ENCODE measurements at regions not wholly inside any gene's neighbourhood (a gene's known extent, or its start where the extent isn't known, plus 50 kb on each side); places are given as distances from the start of the nearest gene placed in this dataset.

DNA sequence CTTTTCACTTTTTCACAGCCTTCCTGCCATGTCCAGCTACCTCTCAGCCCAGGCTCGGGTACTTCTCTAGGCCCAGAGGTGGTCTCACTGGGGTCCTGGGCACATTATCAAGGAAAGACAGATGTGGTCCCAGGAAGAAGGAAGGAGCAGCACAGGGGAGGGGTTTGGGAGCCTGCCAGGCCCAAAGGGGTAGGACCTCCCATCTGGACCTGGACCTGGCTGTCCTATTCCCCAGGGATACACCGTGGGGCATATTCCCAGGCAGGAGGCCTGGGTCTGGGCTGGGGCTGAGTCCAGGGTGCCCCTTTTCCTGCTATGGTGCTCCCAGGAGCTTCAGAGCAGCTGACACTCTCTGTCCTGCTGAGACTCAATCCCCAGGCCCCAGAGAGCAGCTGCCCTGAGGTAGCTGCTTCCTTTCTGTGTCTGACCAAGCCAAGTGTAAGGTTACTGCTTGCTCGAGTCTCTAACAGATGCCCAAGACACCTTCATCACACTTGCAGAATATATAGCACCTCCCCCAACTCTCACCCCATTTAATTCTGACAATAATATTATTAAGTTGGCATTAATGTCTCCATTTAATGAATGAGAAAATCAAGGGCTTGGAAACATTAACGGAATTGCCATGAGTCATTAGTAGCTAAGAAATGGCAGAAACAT, 232.0 kb downstream of the BUD13 start:
- Histone ChIP-seq H3K4me3 (ENCODE audit: low read length in 2 of 2) (no peak overlapping the region), H3K36me3 (ENCODE audit: control insufficient read depth in 2 of 2, insufficient read depth in 2 of 2, low read length in 2 of 2) (no peaks in the 10 kb centered on the region), H3K9ac (ENCODE audit: low read length in 2 of 2) (no peak overlapping the region), H3K27me3 (ENCODE audit: control insufficient read depth in 1 of 2, insufficient read depth in 2 of 2, low read length in 2 of 2) (peaks cover 0 to 16% of the 10 kb centered on the region in 2 donors), H3K4me1 (ENCODE audit: control insufficient read depth, insufficient read depth, low read length) (no peaks in the 10 kb centered on the region), H3K9me3 (ENCODE audit: control insufficient read depth in 2 of 2, low read length in 2 of 2) (peaks cover 0 to 3% of the 10 kb centered on the region in 2 donors), H3K27ac (ENCODE audit: low read length) (no peak overlapping the region)

DNA sequence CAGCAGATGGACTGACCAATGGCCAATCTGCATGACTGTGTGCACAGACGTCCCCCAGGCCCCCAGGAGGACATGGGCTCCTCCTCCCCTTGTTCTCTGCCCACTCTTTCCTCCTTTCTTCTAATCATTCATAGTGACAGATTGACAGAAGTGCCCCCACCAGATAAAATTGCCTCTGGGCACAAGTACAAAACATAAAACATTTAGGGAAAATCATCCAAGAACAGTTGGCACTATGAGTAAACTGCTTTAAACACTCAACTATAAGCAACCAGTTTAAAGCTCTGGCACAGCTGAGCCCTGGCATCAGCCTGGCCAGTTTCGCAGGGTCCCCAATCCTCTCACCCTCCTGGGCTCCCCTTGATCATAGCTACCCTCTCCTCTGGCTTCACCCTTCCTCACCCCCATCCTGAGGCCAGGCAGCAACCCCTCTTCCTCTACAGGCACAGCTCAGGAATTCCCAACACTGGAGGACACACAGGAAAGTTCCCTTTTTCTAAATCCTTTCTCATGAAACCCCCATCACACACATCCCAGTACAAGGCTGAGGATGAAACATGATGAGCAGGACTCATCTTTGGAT, 232.9 kb downstream of the BUD13 start:
- H3K27ac ChIP-seq (ENCODE audit: low read length) = no peak overlapping the region
- H3K9ac ChIP-seq (ENCODE audit: low read length in 2 of 2) = no peak overlapping the region
- no peak overlapping the region for H3K4me3 ChIP-seq (ENCODE audit: low read length in 2 of 2)
- no peaks in the 10 kb centered on the region for H3K36me3 ChIP-seq (ENCODE audit: control insufficient read depth in 2 of 2, insufficient read depth in 2 of 2, low read length in 2 of 2)
- H3K4me1 ChIP-seq (ENCODE audit: control insufficient read depth, insufficient read depth, low read length) = no peaks in the 10 kb centered on the region
- H3K9me3 ChIP-seq (ENCODE audit: control insufficient read depth in 2 of 2, low read length in 2 of 2) = peaks cover 0 to 3% of the 10 kb centered on the region in 2 donors
- H3K27me3 ChIP-seq (ENCODE audit: control insufficient read depth in 1 of 2, insufficient read depth in 2 of 2, low read length in 2 of 2) = peaks cover 0 to 20% of the 10 kb centered on the region in 2 donors

DNA sequence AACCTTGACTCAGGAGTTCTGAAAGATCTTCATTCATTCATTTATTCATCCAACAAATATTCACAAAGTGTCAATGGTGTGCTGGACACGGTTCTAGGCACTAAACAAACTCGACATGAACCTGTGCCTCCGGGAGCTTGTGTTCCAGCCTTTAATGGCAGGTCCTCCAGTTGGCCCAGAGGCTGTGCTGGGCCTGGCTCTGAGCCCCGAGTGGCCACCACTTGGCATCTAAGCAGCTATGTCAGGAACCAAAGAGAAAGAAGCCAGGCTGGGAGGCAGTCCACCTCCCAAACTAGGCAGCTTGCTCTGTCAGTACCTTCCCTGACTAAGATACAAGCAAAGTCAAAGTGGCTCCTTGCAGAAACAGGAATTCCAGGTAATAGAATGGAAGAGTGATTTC, 233.6 kb downstream of the BUD13 start:
- Histone ChIP-seq H3K27me3 (ENCODE audit: control insufficient read depth in 1 of 2, insufficient read depth in 2 of 2, low read length in 2 of 2) (peaks cover 0 to 18% of the 10 kb centered on the region in 2 donors), H3K27ac (ENCODE audit: low read length) (no peak overlapping the region), H3K9ac (ENCODE audit: low read length in 2 of 2) (no peak overlapping the region), H3K9me3 (ENCODE audit: control insufficient read depth in 2 of 2, low read length in 2 of 2) (peaks cover 0 to 3% of the 10 kb centered on the region in 2 donors), H3K4me3 (ENCODE audit: low read length in 2 of 2) (no peak overlapping the region), H3K36me3 (ENCODE audit: control insufficient read depth in 2 of 2, insufficient read depth in 2 of 2, low read length in 2 of 2) (no peaks in the 10 kb centered on the region), H3K4me1 (ENCODE audit: control insufficient read depth, insufficient read depth, low read length) (no peaks in the 10 kb centered on the region)

DNA sequence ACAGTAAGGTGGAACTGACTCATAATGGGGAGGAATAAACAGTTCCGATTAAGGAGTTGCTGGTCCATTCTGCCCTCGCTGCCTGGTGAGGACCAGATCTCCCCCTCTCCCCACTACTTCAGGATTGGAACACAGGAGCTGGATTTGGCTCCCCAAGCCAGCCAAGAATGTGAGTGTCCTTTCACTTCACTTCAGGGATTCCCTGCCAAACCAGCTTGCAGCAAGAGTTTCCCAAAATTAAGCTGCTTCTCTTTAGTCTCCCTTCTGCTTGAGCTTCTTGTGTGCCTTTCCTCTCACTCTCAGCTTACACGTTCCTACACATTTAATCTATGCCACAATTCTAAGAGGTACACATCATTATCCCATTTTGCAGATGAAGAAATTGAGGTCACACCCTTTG, 234.1 kb downstream of the BUD13 start:
- Histone ChIP-seq H3K36me3 (ENCODE audit: control insufficient read depth in 2 of 2, insufficient read depth in 2 of 2, low read length in 2 of 2) (no peaks in the 10 kb centered on the region), H3K4me1 (ENCODE audit: control insufficient read depth, insufficient read depth, low read length) (no peaks in the 10 kb centered on the region), H3K9me3 (ENCODE audit: control insufficient read depth in 2 of 2, low read length in 2 of 2) (peaks cover 0 to 3% of the 10 kb centered on the region in 2 donors), H3K27ac (ENCODE audit: low read length) (no peak overlapping the region), H3K9ac (ENCODE audit: low read length in 2 of 2) (no peak overlapping the region), H3K4me3 (ENCODE audit: low read length in 2 of 2) (no peak overlapping the region), H3K27me3 (ENCODE audit: control insufficient read depth in 1 of 2, insufficient read depth in 2 of 2, low read length in 2 of 2) (peaks cover 0 to 18% of the 10 kb centered on the region in 2 donors)

DNA sequence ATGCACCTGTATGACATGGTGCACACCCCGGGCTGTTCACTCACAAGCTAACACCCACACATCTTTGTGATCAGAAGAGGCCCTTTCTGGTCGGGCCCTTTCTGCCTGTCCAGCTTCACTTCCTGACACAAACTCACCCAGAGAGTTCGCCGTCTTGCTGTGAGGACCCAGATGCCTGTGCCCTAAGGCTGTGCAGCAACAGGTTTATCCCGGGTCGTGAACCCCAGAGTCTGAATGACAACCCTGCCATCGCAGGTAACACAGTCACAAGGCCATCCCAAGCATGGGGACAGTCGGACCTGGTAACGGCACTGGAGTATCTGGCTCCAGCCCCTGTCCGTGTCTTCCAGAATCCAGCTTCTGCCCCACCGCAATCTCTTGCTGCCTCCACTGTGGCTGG, 235.1 kb downstream of the BUD13 start:
- H3K36me3 ChIP-seq (ENCODE audit: control insufficient read depth in 2 of 2, insufficient read depth in 2 of 2, low read length in 2 of 2) = no peaks in the 10 kb centered on the region
- peaks cover 0 to 3% of the 10 kb centered on the region in 2 donors for H3K9me3 ChIP-seq (ENCODE audit: control insufficient read depth in 2 of 2, low read length in 2 of 2)
- H3K4me1 ChIP-seq (ENCODE audit: control insufficient read depth, insufficient read depth, low read length) = no peaks in the 10 kb centered on the region
- H3K9ac ChIP-seq (ENCODE audit: low read length in 2 of 2) = no peak overlapping the region
- no peak overlapping the region for H3K27ac ChIP-seq (ENCODE audit: low read length)
- peaks cover 0 to 18% of the 10 kb centered on the region in 2 donors for H3K27me3 ChIP-seq (ENCODE audit: control insufficient read depth in 1 of 2, insufficient read depth in 2 of 2, low read length in 2 of 2)
- no peak overlapping the region for H3K4me3 ChIP-seq (ENCODE audit: low read length in 2 of 2)

DNA sequence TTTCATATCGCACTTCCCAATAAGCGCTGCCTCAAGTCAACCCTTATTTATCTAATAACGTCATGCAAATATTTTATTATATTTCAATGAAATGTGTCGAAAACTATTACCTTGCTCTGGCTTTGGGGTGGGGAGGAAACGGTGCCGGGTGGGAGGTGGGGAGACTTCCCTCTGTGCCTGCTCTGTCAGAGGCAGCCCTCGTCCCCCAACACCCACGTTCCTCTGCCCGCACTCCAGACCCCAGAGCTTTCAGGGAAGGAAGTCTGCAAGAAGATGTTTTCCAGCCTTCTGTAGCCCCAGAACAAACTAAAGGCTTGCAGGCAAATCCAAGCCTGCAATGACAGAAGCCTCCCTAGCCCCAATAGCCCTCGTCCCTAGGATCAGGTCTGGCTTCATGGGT, 235.7 kb downstream of the BUD13 start:
- Histone ChIP-seq H3K4me1 (ENCODE audit: control insufficient read depth, insufficient read depth, low read length) (no peaks in the 10 kb centered on the region), H3K9me3 (ENCODE audit: control insufficient read depth in 2 of 2, low read length in 2 of 2) (peaks cover 0 to 3% of the 10 kb centered on the region in 2 donors), H3K9ac (ENCODE audit: low read length in 2 of 2) (no peak overlapping the region), H3K36me3 (ENCODE audit: control insufficient read depth in 2 of 2, insufficient read depth in 2 of 2, low read length in 2 of 2) (no peaks in the 10 kb centered on the region), H3K4me3 (ENCODE audit: low read length in 2 of 2) (no peak overlapping the region), H3K27me3 (ENCODE audit: control insufficient read depth in 1 of 2, insufficient read depth in 2 of 2, low read length in 2 of 2) (peaks cover 0 to 18% of the 10 kb centered on the region in 2 donors), H3K27ac (ENCODE audit: low read length) (no peak overlapping the region)

DNA sequence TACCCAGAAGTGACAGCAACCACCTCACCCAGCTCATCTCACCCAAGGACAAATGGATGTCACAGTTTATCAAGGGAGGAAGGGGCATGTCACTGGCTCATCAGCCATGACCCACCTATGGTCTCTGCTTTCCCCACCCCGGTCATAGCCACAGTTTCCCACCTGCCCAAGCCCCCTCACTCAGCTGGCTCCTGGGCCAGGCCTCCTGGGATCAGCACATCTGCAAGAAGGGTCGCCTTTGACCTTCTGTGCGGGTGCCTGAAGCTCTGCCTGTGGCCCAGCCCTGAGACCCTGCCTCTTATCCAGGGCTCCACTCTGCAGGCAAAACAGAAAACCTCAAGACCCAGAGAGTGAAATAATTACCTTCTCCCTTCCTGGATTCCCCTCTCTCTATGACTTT, 236.4 kb downstream of the BUD13 start:
- Histone ChIP-seq H3K9ac (ENCODE audit: low read length in 2 of 2) (no peak overlapping the region), H3K27me3 (ENCODE audit: control insufficient read depth in 1 of 2, insufficient read depth in 2 of 2, low read length in 2 of 2) (peaks cover 0 to 20% of the 10 kb centered on the region in 2 donors), H3K4me1 (ENCODE audit: control insufficient read depth, insufficient read depth, low read length) (no peaks in the 10 kb centered on the region), H3K36me3 (ENCODE audit: control insufficient read depth in 2 of 2, insufficient read depth in 2 of 2, low read length in 2 of 2) (no peaks in the 10 kb centered on the region), H3K9me3 (ENCODE audit: control insufficient read depth in 2 of 2, low read length in 2 of 2) (peaks cover 3 to 5% of the 10 kb centered on the region in 2 donors), H3K27ac (ENCODE audit: low read length) (no peak overlapping the region), H3K4me3 (ENCODE audit: low read length in 2 of 2) (no peak overlapping the region)

DNA sequence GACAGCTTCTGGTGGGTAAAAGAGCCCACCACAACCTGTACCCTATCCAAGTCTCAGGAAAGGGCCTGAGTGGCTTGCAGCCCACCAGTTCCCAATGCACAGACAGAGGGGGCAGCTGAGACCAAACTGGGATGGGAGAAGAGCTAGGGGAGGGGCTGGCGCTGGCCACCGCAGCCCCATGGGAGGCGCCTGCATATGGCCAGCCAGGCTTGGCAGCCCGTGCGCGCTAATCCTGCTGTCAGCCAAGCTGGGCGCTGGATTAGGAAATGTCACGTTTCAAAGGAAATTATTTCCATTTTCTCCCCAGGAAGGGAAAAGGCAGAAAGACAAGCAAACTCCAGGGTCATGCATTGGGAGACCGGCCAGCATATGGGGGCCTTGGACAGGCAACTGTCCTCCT, 236.8 kb downstream of the BUD13 start:
- H3K27me3 ChIP-seq (ENCODE audit: control insufficient read depth in 1 of 2, insufficient read depth in 2 of 2, low read length in 2 of 2) = peaks cover 0 to 18% of the 10 kb centered on the region in 2 donors
- no peaks in the 10 kb centered on the region for H3K36me3 ChIP-seq (ENCODE audit: control insufficient read depth in 2 of 2, insufficient read depth in 2 of 2, low read length in 2 of 2)
- no peak overlapping the region for H3K9ac ChIP-seq (ENCODE audit: low read length in 2 of 2)
- peaks cover 3 to 7% of the 10 kb centered on the region in 2 donors for H3K9me3 ChIP-seq (ENCODE audit: control insufficient read depth in 2 of 2, low read length in 2 of 2)
- H3K4me1 ChIP-seq (ENCODE audit: control insufficient read depth, insufficient read depth, low read length) = no peaks in the 10 kb centered on the region
- H3K27ac ChIP-seq (ENCODE audit: low read length) = no peak overlapping the region
- H3K4me3 ChIP-seq (ENCODE audit: low read length in 2 of 2) = no peak overlapping the region

DNA sequence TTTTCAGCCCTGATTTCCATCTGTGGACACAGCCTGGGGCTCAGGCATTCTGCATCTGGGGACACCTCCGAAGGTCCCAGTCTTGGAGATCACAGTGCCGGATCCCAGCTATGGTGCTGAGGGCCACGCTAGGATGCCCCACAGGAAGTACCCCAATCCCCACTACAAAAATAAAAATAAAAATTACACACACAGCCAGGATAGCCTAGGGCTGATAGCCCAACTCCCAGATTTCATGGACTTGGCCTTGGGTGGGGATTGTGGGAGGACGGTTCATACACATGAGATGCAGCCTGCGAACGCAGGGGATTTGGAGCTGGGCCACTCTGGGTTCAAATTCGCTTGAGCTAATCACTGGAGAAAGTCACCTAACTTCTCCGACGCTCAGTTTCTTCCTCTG, 237.7 kb downstream of the BUD13 start:
- Histone ChIP-seq H3K4me1 (ENCODE audit: control insufficient read depth, insufficient read depth, low read length) (no peaks in the 10 kb centered on the region), H3K9me3 (ENCODE audit: control insufficient read depth in 2 of 2, low read length in 2 of 2) (peaks cover 6 to 14% of the 10 kb centered on the region in 2 donors), H3K4me3 (ENCODE audit: low read length in 2 of 2) (no peak overlapping the region), H3K36me3 (ENCODE audit: control insufficient read depth in 2 of 2, insufficient read depth in 2 of 2, low read length in 2 of 2) (no peaks in the 10 kb centered on the region), H3K9ac (ENCODE audit: low read length in 2 of 2) (no peak overlapping the region), H3K27ac (ENCODE audit: low read length) (no peak overlapping the region), H3K27me3 (ENCODE audit: control insufficient read depth in 1 of 2, insufficient read depth in 2 of 2, low read length in 2 of 2) (peaks cover 5 to 14% of the 10 kb centered on the region in 2 donors)

DNA sequence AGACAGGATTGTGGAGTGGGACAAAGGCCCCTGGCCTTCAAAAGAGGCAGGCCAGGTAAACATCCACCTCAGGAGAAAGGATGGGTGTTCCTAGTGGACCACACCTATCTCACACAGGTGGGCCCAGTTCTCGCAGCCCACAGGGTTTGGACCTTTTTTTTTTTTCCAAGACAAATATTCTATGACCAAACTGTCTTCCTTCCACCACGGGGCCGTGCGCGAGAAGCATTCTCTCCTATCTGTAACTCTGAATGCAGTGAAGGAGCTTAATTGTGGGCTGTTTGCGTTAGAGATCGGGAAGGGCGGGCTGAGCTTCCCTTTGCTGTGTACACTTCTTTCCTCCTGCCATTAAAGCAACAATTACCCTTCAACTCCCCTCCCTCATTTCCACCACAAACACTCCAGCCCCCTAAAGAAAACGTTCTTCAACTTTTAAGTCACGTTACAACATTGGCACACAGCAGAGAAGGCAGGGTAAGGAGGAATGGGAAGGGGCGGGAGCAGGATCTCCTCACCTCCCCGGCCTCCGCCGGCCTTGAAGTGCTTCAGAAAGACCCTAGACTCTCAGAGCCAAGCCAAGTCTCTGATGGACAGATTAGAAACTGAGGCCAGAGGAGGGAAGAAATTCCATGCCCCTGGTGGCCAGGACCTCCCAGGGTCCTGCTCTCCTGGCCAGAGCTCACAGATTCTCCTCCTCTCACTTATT, 238.4 kb downstream of the BUD13 start:
- Histone ChIP-seq H3K27ac (ENCODE audit: low read length) (no peak overlapping the region), H3K9me3 (ENCODE audit: control insufficient read depth in 2 of 2, low read length in 2 of 2) (peaks cover 6 to 14% of the 10 kb centered on the region in 2 donors), H3K4me1 (ENCODE audit: control insufficient read depth, insufficient read depth, low read length) (no peaks in the 10 kb centered on the region), H3K4me3 (ENCODE audit: low read length in 2 of 2) (no peak overlapping the region), H3K36me3 (ENCODE audit: control insufficient read depth in 2 of 2, insufficient read depth in 2 of 2, low read length in 2 of 2) (no peaks in the 10 kb centered on the region), H3K9ac (ENCODE audit: low read length in 2 of 2) (no peak overlapping the region), H3K27me3 (ENCODE audit: control insufficient read depth in 1 of 2, insufficient read depth in 2 of 2, low read length in 2 of 2) (peaks cover 8 to 14% of the 10 kb centered on the region in 2 donors)

Data from stomach smooth muscle (tissue), 2 donors.